ENCODE measurements at regions not wholly inside any gene's neighbourhood (a gene's known extent, or its start where the extent isn't known, plus 50 kb on each side); places are given as distances from the start of the nearest gene placed in this dataset.

GRCh38 chr3:111482574-111482973, 59.4 kb upstream of the CD96 start:
- Histone ChIP-seq H3K4me1 (ENCODE audit: control insufficient read depth, insufficient read depth, low read length) (no peaks in the 10 kb centered on the region), H3K27ac (ENCODE audit: extremely low read depth, low read depth, low read length) (no peak overlapping the region), H3K9me3 (ENCODE audit: control insufficient read depth, insufficient read depth, low read depth, low read length) (no peaks in the 10 kb centered on the region), H3K4me3 (ENCODE audit: low read depth, low read length) (no peak overlapping the region), H3K36me3 (ENCODE audit: control insufficient read depth in 2 of 2, insufficient read depth in 1 of 2, low read length in 2 of 2) (no peaks in the 10 kb centered on the region)
- CTCF ChIA-PET = no interaction called here
- POLR2A ChIA-PET = no interaction called here
- TF ChIP-seq GLI4 (tag by site-specific recombination; IDR thresholded peaks at IDR 0.05) (no peak), KLF8 (tag by site-specific recombination; IDR thresholded peaks at IDR 0.05) (no peak), KLF7 (tag by site-specific recombination; IDR thresholded peaks at IDR 0.05; ENCODE audit: borderline replicate concordance) (no peak), ZNF544 (tag by site-specific recombination; IDR thresholded peaks at IDR 0.05) (no peak), ZNF354C (tag by site-specific recombination; IDR thresholded peaks at IDR 0.05; ENCODE audit: borderline replicate concordance, low read depth) (no peak)

- TF ChIP-seq ZBTB21 (tag by site-specific recombination; IDR thresholded peaks at IDR 0.05) (no peak), ZBTB17 (tag by site-specific recombination; IDR thresholded peaks at IDR 0.05) (no peak), ZNF174 (tag by site-specific recombination; IDR thresholded peaks at IDR 0.05) (no peak), GLI2 (tag by site-specific recombination; IDR thresholded peaks at IDR 0.05; ENCODE audit: borderline replicate concordance, low read depth) (no peak), ZIC2 (tag by site-specific recombination; IDR thresholded peaks at IDR 0.05) (no peak), ZNF600 (tag by site-specific recombination; IDR thresholded peaks at IDR 0.05) (no peak), ZNF558 (tag by site-specific recombination; IDR thresholded peaks at IDR 0.05) (no peak), ZNF26 (tag by site-specific recombination; IDR thresholded peaks at IDR 0.05) (no peak), REST (tag by site-specific recombination; IDR thresholded peaks at IDR 0.05) (no peak), ZBTB48 (tag by site-specific recombination; IDR thresholded peaks at IDR 0.05) (no peak), ZNF658 (tag by site-specific recombination; IDR thresholded peaks at IDR 0.05) (no peak)
- Histone ChIP-seq H3K9me3 (ENCODE audit: control insufficient read depth, insufficient read depth, low read depth, low read length) (no peaks in the 10 kb centered on the region), H3K4me1 (ENCODE audit: control insufficient read depth, insufficient read depth, low read length) (no peaks in the 10 kb centered on the region), H3K36me3 (ENCODE audit: control insufficient read depth in 2 of 2, insufficient read depth in 1 of 2, low read length in 2 of 2) (no peaks in the 10 kb centered on the region), H3K4me3 (ENCODE audit: low read depth, low read length) (no peak overlapping the region), H3K27ac (ENCODE audit: extremely low read depth, low read depth, low read length) (no peak overlapping the region)
- ChIA-PET CTCF (interaction anchor here (1.0 kb wide), 1 partner anchor 582 kb away, joined by 3 read pairs; no protein-coding TSS in a partner anchor), POLR2A (no interaction called here)
Measured at GRCh38 chr3:111485086-111485485, 56.9 kb upstream of the CD96 start.

Data from HEK293 (cell line).